GM12878 (cell line): ENCODE measurements at regions not wholly inside any gene's neighbourhood (a gene's known extent, or its start where the extent isn't known, plus 50 kb on each side); places are given as distances from the start of the nearest gene placed in this dataset.

Experiments
- ATAC-seq: fragments of 200-7000 bp; cut with Tn5 transposase; 3 replicates; pipeline ENCODE4 v1.9.1; 2020; ENCODE audit warnings: mild to moderate bottlenecking, moderate library complexity
- BruUV-seq: library from RNA; stranded (reverse); fragments of 400-500 nt; replicated peaks from 2 replicates; lab custom pipeline; 2021; lab: Mats Ljungman, UMichigan
- CTCF ChIA-PET: fragments of 300-600 bp; sonication (Branson Sonifier 250); formaldehyde crosslinking; extraction: SDS; loops from one replicate; lab custom pipeline; 2021; ENCODE audit warnings: inconsistent platforms; lab: Yijun Ruan, JAX
- POLR2A ChIA-PET: fragments of 350-600 bp; formaldehyde crosslinking; extraction: SDS; loops from one replicate; lab custom pipeline; 2021; ENCODE audit warnings: inconsistent platforms; lab: Charles Lee
- RAD21 ChIA-PET: fragments of 300-600 bp; sonication (Branson Sonifier 250); formaldehyde crosslinking; loops from one replicate; lab custom pipeline; 2023; ENCODE audit warnings: antibody characterized with exemption; ENCODE audit not compliant: unreplicated experiment; lab: Charles Lee
- SMC1A ChIA-PET: fragments of 300-600 bp; sonication (Branson Sonifier 250); formaldehyde crosslinking; loops from one replicate; lab custom pipeline; 2023; ENCODE audit not compliant: unreplicated experiment, uncharacterized antibody; lab: Charles Lee
- DNase-seq: peaks from one replicate; pipeline ENCODE4 v3.0.0-alpha.2; 2011; ENCODE audit warnings: low read depth, low spot score
- FAIRE-seq: peaks from 3 replicates; lab custom pipeline; 2011; peaks lifted over from hg19 to GRCh38; lab: Jason Lieb, UNC
- H2AFZ ChIP-seq: 2 replicates; pipeline ENCODE4 v1.6.0; 2011; ENCODE audit warnings: low read depth, low read length, control low read depth; ENCODE audit not compliant: control insufficient read depth
- H3K27ac ChIP-seq: 2 replicates; pipeline ENCODE4 v1.5.1; 2011; ENCODE audit warnings: control low read depth; ENCODE audit not compliant: control insufficient read depth, insufficient read depth
- H3K27me3 ChIP-seq, 2 experiments: replicated peaks in 1 of 2; 2 replicates each; pipeline versions ENCODE4 v1.6.0 to v1.6.1; 2011; ENCODE audit warnings: low read length in 1 of 2; ENCODE audit not compliant: control insufficient read depth in 2 of 2, insufficient read depth in 2 of 2
- H3K36me3 ChIP-seq, 2 experiments: 2 replicates each; pipeline ENCODE4 v1.5.1; 2011; ENCODE audit warnings: low read length in 1 of 2; ENCODE audit not compliant: control insufficient read depth in 2 of 2, insufficient read depth in 2 of 2
- H3K4me1 ChIP-seq: 2 replicates; pipeline ENCODE4 v1.6.1; 2011; ENCODE audit warnings: mild to moderate bottlenecking, low read length, moderate library complexity, mixed read lengths; ENCODE audit not compliant: control insufficient read depth, insufficient read depth
- H3K4me2 ChIP-seq: 2 replicates; pipeline ENCODE4 v1.6.0; 2011; ENCODE audit warnings: control low read depth; ENCODE audit not compliant: control insufficient read depth, insufficient read depth
- H3K4me3 ChIP-seq: fragments of 200-600 bp; sonication (generic); 2 replicates; pipeline ENCODE4 v1.5.1; 2016
- H3K79me2 ChIP-seq: 2 replicates; pipeline ENCODE4 v1.6.0; 2011; ENCODE audit warnings: low read length; ENCODE audit not compliant: control insufficient read depth, insufficient read depth
- H3K9ac ChIP-seq: 2 replicates; pipeline ENCODE4 v1.8.0; 2011; ENCODE audit warnings: low read length, control low read depth, mixed read lengths; ENCODE audit not compliant: control insufficient read depth, insufficient read depth
- H3K9me3 ChIP-seq: replicated peaks from 3 replicates; pipeline ENCODE4 v1.5.1; 2011; ENCODE audit warnings: mild to moderate bottlenecking, low read length; ENCODE audit not compliant: control insufficient read depth, insufficient read depth
- H4K20me1 ChIP-seq: 2 replicates; pipeline ENCODE4 v1.6.0; 2011; ENCODE audit not compliant: control insufficient read depth, insufficient read depth
- NR2F1 ChIP-seq: fragments of 450-650 bp; conservative IDR thresholded peaks from 2 replicates; pipeline ENCODE4 v1.6.1; 2017; ENCODE audit warnings: mild to moderate bottlenecking
- ZNF24 ChIP-seq: fragments of 450-650 bp; IDR thresholded peaks from 2 replicates; pipeline ENCODE4 v1.6.1; 2017; ENCODE audit warnings: antibody characterized with exemption, mild to moderate bottlenecking
- WGBS: methylation state at CpG from one replicate; pipeline ENCODE4 v1.1.6; 2016; ENCODE audit warnings: low lambda C conversion rate; ENCODE audit not compliant: insufficient replicate concordance, insufficient coverage; ENCODE audit errors: missing lambda C conversion rate; 5-methylcytosine and 5-hydroxymethylcytosine counted together
- in situ Hi-C: fragments of 300-500 bp; cut with MboI; formaldehyde crosslinking; loops from 9 replicates; pipeline ENCODE4 v1.14.3; 2018; ENCODE audit warnings: mixed read lengths
- intact Hi-C: fragments of 100-400 bp; cut with micrococcal nuclease; formaldehyde crosslinking; loops from one replicate; pipeline ENCODE4 v1.14.2; 2022; ENCODE audit not compliant: unreplicated experiment
- TF ChIP-seq, protein P1 (sequence below): fragments of 450-650 bp; IDR thresholded peaks from 2 replicates; pipeline ENCODE4 v1.6.1; 2017; ENCODE audit warnings: mild to moderate bottlenecking, moderate library complexity
- TF ChIP-seq, protein P2 (sequence below): fragments of 450-650 bp; IDR thresholded peaks from 2 replicates; pipeline ENCODE4 v1.6.1; 2017; ENCODE audit warnings: low read depth, mild to moderate bottlenecking, moderate library complexity
- TF ChIP-seq, protein P3 (sequence below): fragments of 450-650 bp; IDR thresholded peaks from 2 replicates; pipeline ENCODE4 v1.6.1; 2016; ENCODE audit warnings: mild to moderate bottlenecking

- H3K4me2 ChIP-seq: no peak overlapping the region
- ATAC-seq (no peak), FAIRE-seq (no peak), DNase-seq (no peak)
- ChIA-PET CTCF (no interaction called here), POLR2A (no interaction called here), RAD21 (no interaction called here), SMC1A (no interaction called here)
- no peaks in the 10 kb centered on the region for H3K36me3 ChIP-seq
- H3K9me3 ChIP-seq: no peaks in the 10 kb centered on the region
- TF ChIP-seq NR2F1: no peak
- TF ChIP-seq, protein P1, sequence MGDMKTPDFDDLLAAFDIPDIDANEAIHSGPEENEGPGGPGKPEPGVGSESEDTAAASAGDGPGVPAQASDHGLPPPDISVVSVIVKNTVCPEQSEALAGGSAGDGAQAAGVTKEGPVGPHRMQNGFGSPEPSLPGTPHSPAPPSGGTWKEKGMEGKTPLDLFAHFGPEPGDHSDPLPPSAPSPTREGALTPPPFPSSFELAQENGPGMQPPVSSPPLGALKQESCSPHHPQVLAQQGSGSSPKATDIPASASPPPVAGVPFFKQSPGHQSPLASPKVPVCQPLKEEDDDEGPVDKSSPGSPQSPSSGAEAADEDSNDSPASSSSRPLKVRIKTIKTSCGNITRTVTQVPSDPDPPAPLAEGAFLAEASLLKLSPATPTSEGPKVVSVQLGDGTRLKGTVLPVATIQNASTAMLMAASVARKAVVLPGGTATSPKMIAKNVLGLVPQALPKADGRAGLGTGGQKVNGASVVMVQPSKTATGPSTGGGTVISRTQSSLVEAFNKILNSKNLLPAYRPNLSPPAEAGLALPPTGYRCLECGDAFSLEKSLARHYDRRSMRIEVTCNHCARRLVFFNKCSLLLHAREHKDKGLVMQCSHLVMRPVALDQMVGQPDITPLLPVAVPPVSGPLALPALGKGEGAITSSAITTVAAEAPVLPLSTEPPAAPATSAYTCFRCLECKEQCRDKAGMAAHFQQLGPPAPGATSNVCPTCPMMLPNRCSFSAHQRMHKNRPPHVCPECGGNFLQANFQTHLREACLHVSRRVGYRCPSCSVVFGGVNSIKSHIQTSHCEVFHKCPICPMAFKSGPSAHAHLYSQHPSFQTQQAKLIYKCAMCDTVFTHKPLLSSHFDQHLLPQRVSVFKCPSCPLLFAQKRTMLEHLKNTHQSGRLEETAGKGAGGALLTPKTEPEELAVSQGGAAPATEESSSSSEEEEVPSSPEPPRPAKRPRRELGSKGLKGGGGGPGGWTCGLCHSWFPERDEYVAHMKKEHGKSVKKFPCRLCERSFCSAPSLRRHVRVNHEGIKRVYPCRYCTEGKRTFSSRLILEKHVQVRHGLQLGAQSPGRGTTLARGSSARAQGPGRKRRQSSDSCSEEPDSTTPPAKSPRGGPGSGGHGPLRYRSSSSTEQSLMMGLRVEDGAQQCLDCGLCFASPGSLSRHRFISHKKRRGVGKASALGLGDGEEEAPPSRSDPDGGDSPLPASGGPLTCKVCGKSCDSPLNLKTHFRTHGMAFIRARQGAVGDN: no peak
- TF ChIP-seq, protein P2, sequence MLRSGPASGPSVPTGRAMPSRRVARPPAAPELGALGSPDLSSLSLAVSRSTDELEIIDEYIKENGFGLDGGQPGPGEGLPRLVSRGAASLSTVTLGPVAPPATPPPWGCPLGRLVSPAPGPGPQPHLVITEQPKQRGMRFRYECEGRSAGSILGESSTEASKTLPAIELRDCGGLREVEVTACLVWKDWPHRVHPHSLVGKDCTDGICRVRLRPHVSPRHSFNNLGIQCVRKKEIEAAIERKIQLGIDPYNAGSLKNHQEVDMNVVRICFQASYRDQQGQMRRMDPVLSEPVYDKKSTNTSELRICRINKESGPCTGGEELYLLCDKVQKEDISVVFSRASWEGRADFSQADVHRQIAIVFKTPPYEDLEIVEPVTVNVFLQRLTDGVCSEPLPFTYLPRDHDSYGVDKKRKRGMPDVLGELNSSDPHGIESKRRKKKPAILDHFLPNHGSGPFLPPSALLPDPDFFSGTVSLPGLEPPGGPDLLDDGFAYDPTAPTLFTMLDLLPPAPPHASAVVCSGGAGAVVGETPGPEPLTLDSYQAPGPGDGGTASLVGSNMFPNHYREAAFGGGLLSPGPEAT: no peak
- TF ChIP-seq, protein P3, sequence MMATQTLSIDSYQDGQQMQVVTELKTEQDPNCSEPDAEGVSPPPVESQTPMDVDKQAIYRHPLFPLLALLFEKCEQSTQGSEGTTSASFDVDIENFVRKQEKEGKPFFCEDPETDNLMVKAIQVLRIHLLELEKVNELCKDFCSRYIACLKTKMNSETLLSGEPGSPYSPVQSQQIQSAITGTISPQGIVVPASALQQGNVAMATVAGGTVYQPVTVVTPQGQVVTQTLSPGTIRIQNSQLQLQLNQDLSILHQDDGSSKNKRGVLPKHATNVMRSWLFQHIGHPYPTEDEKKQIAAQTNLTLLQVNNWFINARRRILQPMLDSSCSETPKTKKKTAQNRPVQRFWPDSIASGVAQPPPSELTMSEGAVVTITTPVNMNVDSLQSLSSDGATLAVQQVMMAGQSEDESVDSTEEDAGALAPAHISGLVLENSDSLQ: no peak
- TF ChIP-seq ZNF24: no peak
- no peaks in the 10 kb centered on the region for H4K20me1 ChIP-seq
- no peak overlapping the region for H2AFZ ChIP-seq
- intact Hi-C loops (no loop called here), in situ Hi-C loops (no loop called here)
- H3K4me3 ChIP-seq: no peak overlapping the region
- no peaks in the 10 kb centered on the region; a peak in 1 of 4 replicates for H3K27me3 ChIP-seq
- no peak overlapping the region for H3K27ac ChIP-seq
- WGBS: 46% methylated on average over 2 of the region's 2 CpGs
- H3K79me2 ChIP-seq: no peaks in the 10 kb centered on the region
- no peak overlapping the region for H3K9ac ChIP-seq
- BruUV-seq: no TSS peak
- H3K4me1 ChIP-seq: no peaks in the 10 kb centered on the region
Observed at GRCh38 chr16:55088098-55088497, 157.4 kb downstream of the IRX5 start.
